ENCODE measurements at regions not wholly inside any gene's neighbourhood (a gene's known extent, or its start where the extent isn't known, plus 50 kb on each side); places are given as distances from the start of the nearest gene placed in this dataset.

DNA sequence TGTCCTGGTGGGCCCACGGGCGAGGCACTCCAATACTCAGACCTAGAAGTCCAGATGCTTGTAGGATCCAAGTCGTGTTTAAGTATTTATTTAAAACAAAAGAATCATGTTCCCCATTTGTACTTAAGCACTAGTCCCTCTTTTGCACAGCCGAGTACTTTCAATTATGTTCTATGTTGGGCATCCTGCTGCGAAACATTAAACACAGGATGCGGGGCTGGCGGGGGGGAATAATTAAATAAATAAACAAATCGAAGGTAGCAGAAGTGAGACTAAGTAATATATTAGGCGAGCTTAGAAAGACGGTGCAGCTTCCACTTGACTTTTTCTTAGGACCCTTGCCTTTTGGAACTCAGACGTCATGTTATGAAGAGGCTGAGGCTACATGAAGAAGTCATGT is 1129.2 kb upstream of the ACO1 start:
- Histone ChIP-seq H2AK9ac (replicated peaks; ENCODE audit: low read depth, low read length, poor library complexity) (no peak overlapping the region), H4K8ac (ENCODE audit: low read depth in 2 of 2, low read length in 2 of 2) (no peak overlapping the region), H2AFZ (replicated peaks; ENCODE audit: low read length, poor library complexity) (no peak overlapping the region), H3K18ac (ENCODE audit: low read depth, low read length) (no peak overlapping the region), H3K23ac (ENCODE audit: low read depth, low read length) (no peak overlapping the region), H2BK15ac (ENCODE audit: low read depth, low read length) (no peak overlapping the region), H3K4me2 (ENCODE audit: low read depth, low read length) (no peak overlapping the region), H3K36me3 (ENCODE audit: control insufficient read depth, insufficient read depth, low read length) (no peaks in the 10 kb centered on the region), H3K79me1 (ENCODE audit: low read depth in 1 of 2, low read length in 2 of 2) (no peaks in the 10 kb centered on the region), H3K27ac (ENCODE audit: insufficient read depth, low read length) (no peak overlapping the region), H3K4me1 (ENCODE audit: control insufficient read depth, insufficient read depth, low read length) (no peaks in the 10 kb centered on the region), H3K4me3 (ENCODE audit: insufficient read depth, low read depth, low read length) (no peak overlapping the region), H3K14ac (replicated peaks; ENCODE audit: low read depth, low read length) (no peak overlapping the region), H3K27me3 (ENCODE audit: control insufficient read depth, insufficient read depth, low read length) (no peaks in the 10 kb centered on the region), H4K91ac (ENCODE audit: insufficient read depth, low read depth, low read length) (no peak overlapping the region), H3K9ac (ENCODE audit: low read depth, low read length) (no peak overlapping the region), H3K9me1 (ENCODE audit: insufficient read depth, low read length) (no peaks in the 10 kb centered on the region), H2BK5ac (ENCODE audit: low read depth, low read length, poor library complexity, severe bottlenecking) (no peak overlapping the region), H2BK120ac (ENCODE audit: low read depth, low read length) (no peak overlapping the region), H2AK5ac (ENCODE audit: low read depth, low read length) (no peak overlapping the region), H3K9me3 (ENCODE audit: control insufficient read depth, insufficient read depth, low read length) (peaks cover 11% of the 10 kb centered on the region; the same call in 1 of the 2 replicates), H3K4ac (ENCODE audit: low read depth, low read length) (no peak overlapping the region), H4K5ac (ENCODE audit: low read depth, low read length) (no peak overlapping the region), H3K56ac (ENCODE audit: extremely low read depth, insufficient read depth, low read length) (no peak overlapping the region), H2BK20ac (ENCODE audit: low read depth, low read length) (no peak overlapping the region), H4K20me1 (ENCODE audit: insufficient read depth, low read length) (no peaks in the 10 kb centered on the region)
- ChIA-PET POLR2A (ENCODE audit: unreplicated experiment) (no interaction called here), CTCF (no interaction called here)
- dilution Hi-C loops (cut with HindIII; ENCODE audit: low sequenced_read_pairs, unreplicated experiment), result no loop called here
- BruUV-seq (replicated peaks), result no TSS peak
- DNase-seq (no peak), ATAC-seq (ENCODE audit: low read depth) (no peak)
- WGBS, 2 experiments (ENCODE audit: extremely low coverage in 2 of 2, insufficient read length in 1 of 2), result 69% methylated on average over 3 of the region's 11 CpGs; no CpG with 5 or more reads in 1 of the 2 experiments
- TF ChIP-seq FOS (IDR thresholded peaks at IDR 0.05; ENCODE audit: low read depth, low read length), result no peak
- intact Hi-C loops (cut with micrococcal nuclease), result loop anchor here (5.0 kb wide), 1 partner anchor 1518 kb away; no protein-coding TSS in a partner anchor
- in situ Hi-C loops (cut with MboI; ENCODE audit: low sequenced_read_pairs), result no loop called here
